Stomach (tissue), 4 donors: ENCODE measurements at regions not wholly inside any gene's neighbourhood (a gene's known extent, or its start where the extent isn't known, plus 50 kb on each side); places are given as distances from the start of the nearest gene placed in this dataset.

Source experiments
- EP300 ChIP-seq: sonication (generic); formaldehyde crosslinking; IDR thresholded peaks from one replicate; pipeline ENCODE4 v1.6.1; 2017; ENCODE audit warnings: antibody characterized with exemption
- POLR2A ChIP-seq, 4 donors: fragments of 450-650 bp; IDR thresholded peaks; one replicate each; pipeline ENCODE4 v1.6.1; 2016; ENCODE audit warnings: antibody characterized with exemption in 4 of 4, control low read depth in 2 of 4, mild to moderate bottlenecking in 1 of 4, moderate library complexity in 1 of 4
- POLR2AphosphoS5 ChIP-seq, 3 donors: sonication (generic); formaldehyde crosslinking; IDR thresholded peaks; one replicate each; pipeline ENCODE4 v1.6.1; 2016; ENCODE audit warnings: antibody characterized with exemption in 3 of 3
- TF ChIP-seq, protein P1 (sequence below), 7 experiments: fragments of 450-650 bp in 4 of 7; fragments of 200-600 bp in 3 of 7; sonication (generic) in 3 of 7; IDR thresholded peaks; one replicate each; pipeline ENCODE4 v1.5.1; 2016 to 2019; ENCODE audit warnings: antibody characterized with exemption in 7 of 7, control low read depth in 2 of 7, mild to moderate bottlenecking in 1 of 7

DNA sequence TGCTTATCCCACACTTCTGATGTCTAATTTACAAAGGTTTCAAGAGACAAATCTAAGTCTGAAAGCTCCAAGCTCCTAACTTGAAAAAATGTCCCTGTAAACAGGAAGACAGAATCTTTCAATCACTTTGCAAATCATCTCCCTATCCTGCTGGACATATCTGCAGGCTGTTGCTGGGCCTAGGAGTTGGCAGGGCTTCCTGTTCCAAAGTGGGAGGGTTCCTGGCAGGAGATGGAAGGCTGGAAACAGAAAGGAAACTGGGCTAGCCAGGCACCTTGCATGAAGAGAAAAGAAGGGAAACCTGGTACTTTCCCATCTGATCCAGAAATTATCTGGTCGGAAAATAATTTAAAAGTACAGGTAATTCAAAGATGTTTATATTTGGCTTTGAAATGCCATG lies 227.3 kb upstream of the IL12A start:
- TF ChIP-seq, protein P1, sequence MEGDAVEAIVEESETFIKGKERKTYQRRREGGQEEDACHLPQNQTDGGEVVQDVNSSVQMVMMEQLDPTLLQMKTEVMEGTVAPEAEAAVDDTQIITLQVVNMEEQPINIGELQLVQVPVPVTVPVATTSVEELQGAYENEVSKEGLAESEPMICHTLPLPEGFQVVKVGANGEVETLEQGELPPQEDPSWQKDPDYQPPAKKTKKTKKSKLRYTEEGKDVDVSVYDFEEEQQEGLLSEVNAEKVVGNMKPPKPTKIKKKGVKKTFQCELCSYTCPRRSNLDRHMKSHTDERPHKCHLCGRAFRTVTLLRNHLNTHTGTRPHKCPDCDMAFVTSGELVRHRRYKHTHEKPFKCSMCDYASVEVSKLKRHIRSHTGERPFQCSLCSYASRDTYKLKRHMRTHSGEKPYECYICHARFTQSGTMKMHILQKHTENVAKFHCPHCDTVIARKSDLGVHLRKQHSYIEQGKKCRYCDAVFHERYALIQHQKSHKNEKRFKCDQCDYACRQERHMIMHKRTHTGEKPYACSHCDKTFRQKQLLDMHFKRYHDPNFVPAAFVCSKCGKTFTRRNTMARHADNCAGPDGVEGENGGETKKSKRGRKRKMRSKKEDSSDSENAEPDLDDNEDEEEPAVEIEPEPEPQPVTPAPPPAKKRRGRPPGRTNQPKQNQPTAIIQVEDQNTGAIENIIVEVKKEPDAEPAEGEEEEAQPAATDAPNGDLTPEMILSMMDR (IDR thresholded peaks at IDR 0.05), result no peak
- TF ChIP-seq POLR2AphosphoS5 (IDR thresholded peaks at IDR 0.05) (no peak), POLR2A (IDR thresholded peaks at IDR 0.05) (no peak), EP300 (no peak)
